ENCODE measurements at regions not wholly inside any gene's neighbourhood (a gene's known extent, or its start where the extent isn't known, plus 50 kb on each side); places are given as distances from the start of the nearest gene placed in this dataset.

DNA sequence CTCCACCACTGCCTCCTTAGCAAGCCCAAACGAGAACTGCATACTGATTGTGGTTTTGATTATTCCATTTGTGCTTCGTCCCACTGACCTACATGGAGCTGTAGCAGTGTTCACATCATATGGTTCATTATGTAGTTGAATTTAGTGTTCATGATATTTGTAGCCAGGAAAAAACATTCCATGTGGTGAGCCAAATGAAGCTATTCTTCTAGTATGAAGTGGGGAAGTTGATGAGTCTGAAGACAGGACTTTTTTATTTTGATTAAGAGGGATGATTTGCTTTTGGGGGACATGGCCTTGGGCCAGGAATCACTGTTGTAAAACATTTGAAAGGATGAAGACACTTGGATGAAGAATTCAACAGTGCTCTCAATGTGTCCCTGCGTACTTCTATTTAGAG is 192.9 kb upstream of the SLC27A6 start:
- ATAC-seq (ENCODE audit: low FRiP score in 2 of 2) = no peak
- no peaks in the 10 kb centered on the region for H3K27me3 ChIP-seq
- no peak for DNase-seq
- H3K36me3 ChIP-seq = no peaks in the 10 kb centered on the region
- no peak overlapping the region for H3K4me3 ChIP-seq
- H3K27ac ChIP-seq = no peak overlapping the region
- no peaks in the 10 kb centered on the region for H3K9me3 ChIP-seq
- WGBS, 2 donors = 82 to 83% methylated on average over 3 of the region's 3 CpGs
- TF ChIP-seq POLR2A (IDR thresholded peaks at IDR 0.05) (no peak), EP300 (IDR thresholded peaks at IDR 0.05) (no peak)
- TF ChIP-seq, protein P1, sequence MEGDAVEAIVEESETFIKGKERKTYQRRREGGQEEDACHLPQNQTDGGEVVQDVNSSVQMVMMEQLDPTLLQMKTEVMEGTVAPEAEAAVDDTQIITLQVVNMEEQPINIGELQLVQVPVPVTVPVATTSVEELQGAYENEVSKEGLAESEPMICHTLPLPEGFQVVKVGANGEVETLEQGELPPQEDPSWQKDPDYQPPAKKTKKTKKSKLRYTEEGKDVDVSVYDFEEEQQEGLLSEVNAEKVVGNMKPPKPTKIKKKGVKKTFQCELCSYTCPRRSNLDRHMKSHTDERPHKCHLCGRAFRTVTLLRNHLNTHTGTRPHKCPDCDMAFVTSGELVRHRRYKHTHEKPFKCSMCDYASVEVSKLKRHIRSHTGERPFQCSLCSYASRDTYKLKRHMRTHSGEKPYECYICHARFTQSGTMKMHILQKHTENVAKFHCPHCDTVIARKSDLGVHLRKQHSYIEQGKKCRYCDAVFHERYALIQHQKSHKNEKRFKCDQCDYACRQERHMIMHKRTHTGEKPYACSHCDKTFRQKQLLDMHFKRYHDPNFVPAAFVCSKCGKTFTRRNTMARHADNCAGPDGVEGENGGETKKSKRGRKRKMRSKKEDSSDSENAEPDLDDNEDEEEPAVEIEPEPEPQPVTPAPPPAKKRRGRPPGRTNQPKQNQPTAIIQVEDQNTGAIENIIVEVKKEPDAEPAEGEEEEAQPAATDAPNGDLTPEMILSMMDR (IDR thresholded peaks at IDR 0.05) = no peak
- H3K4me1 ChIP-seq = no peaks in the 10 kb centered on the region

DNA sequence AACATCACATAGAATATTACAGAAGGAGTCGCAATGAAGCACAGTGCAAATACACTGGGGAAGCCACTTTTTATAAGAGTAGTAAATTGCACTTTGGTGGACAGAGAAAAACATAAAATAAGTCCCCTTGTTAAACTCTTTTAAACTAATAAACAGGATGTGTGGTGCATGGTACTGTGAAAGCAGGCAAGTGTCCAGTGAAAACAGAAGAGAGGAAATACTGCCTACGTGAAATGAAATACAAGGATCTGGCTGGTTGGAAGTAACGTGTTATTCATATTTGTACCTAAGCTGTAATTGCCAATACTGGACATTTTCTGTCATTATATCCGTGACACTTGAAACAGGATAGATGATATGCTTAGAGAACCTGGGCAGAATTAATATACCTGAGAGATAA is 191.9 kb upstream of the SLC27A6 start:
- H3K9me3 ChIP-seq = no peaks in the 10 kb centered on the region
- no peak overlapping the region for H3K4me3 ChIP-seq
- no peak for DNase-seq
- no peaks in the 10 kb centered on the region for H3K4me1 ChIP-seq
- no peaks in the 10 kb centered on the region for H3K36me3 ChIP-seq
- H3K27me3 ChIP-seq = no peaks in the 10 kb centered on the region
- TF ChIP-seq, protein P1 (IDR thresholded peaks at IDR 0.05) = no peak
- TF ChIP-seq POLR2A (IDR thresholded peaks at IDR 0.05) = no peak
- TF ChIP-seq POLR2AphosphoS5 (IDR thresholded peaks at IDR 0.05) = no peak
- no peak for TF ChIP-seq EP300 (IDR thresholded peaks at IDR 0.05)
- WGBS, 2 donors = 73 to 76% methylated on average over 4 of the region's 4 CpGs
- H3K27ac ChIP-seq = no peak overlapping the region
- no peak for ATAC-seq (ENCODE audit: low FRiP score in 2 of 2)

DNA sequence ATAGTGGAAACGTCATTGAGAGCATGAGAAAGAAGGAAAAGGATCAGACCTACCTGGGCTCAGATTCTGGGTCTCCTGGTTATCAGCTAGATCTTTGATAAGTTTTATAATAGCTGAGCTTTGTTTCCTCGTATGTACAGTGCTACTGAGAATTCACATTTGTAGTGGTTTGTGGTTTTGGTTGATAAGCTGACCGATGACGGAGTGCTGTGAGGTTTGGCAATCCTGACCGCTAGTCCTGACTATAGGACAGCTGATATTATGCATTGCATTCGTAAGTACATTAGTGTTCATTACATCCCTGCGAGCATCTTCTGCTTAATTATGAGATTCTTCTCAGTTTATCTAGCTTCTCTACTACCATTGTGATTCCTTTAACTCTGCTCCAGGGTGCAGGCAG is 190.7 kb upstream of the SLC27A6 start:
- Histone ChIP-seq H3K27me3 (no peaks in the 10 kb centered on the region), H3K4me1 (no peaks in the 10 kb centered on the region), H3K9me3 (no peaks in the 10 kb centered on the region), H3K27ac (no peak overlapping the region), H3K4me3 (no peak overlapping the region), H3K36me3 (no peaks in the 10 kb centered on the region)
- ATAC-seq (ENCODE audit: low FRiP score in 2 of 2) = no peak
- WGBS, 2 donors = 35 to 42% methylated on average over 7 of the region's 7 CpGs
- TF ChIP-seq, protein P1 (IDR thresholded peaks at IDR 0.05) = no peak
- TF ChIP-seq POLR2AphosphoS5 (IDR thresholded peaks at IDR 0.05) (no peak), POLR2A (IDR thresholded peaks at IDR 0.05) (no peak), EP300 (IDR thresholded peaks at IDR 0.05) (no peak)
- DNase-seq = no peak

- H3K27me3 ChIP-seq = no peaks in the 10 kb centered on the region
- H3K27ac ChIP-seq = no peak overlapping the region
- H3K4me3 ChIP-seq = no peak overlapping the region
- ATAC-seq (ENCODE audit: low FRiP score in 2 of 2) (no peak), DNase-seq (no peak)
- TF ChIP-seq EP300 (IDR thresholded peaks at IDR 0.05) (no peak), POLR2A (IDR thresholded peaks at IDR 0.05) (no peak), POLR2AphosphoS5 (IDR thresholded peaks at IDR 0.05) (no peak)
- TF ChIP-seq, protein P1 (IDR thresholded peaks at IDR 0.05) = no peak
- H3K4me1 ChIP-seq = no peaks in the 10 kb centered on the region
- no peaks in the 10 kb centered on the region for H3K36me3 ChIP-seq
- 72 to 73% methylated on average over 3 of the region's 3 CpGs for WGBS, 2 donors
- no peaks in the 10 kb centered on the region for H3K9me3 ChIP-seq
Measured at GRCh38 chr5:128775558-128775957, 189.7 kb upstream of the SLC27A6 start.

GRCh38 chr5:128777052-128777451 is 188.2 kb upstream of the SLC27A6 start:
- no peak for TF ChIP-seq EP300 (IDR thresholded peaks at IDR 0.05)
- TF ChIP-seq POLR2AphosphoS5 (IDR thresholded peaks at IDR 0.05) = no peak
- no peak for TF ChIP-seq POLR2A (IDR thresholded peaks at IDR 0.05)
- TF ChIP-seq, protein P1 (IDR thresholded peaks at IDR 0.05) = no peak
- no peaks in the 10 kb centered on the region for H3K36me3 ChIP-seq

More at GRCh38 chr5:128777052-128777451, 188.2 kb upstream of the SLC27A6 start:
- Histone ChIP-seq H3K4me3 (no peak overlapping the region), H3K4me1 (no peaks in the 10 kb centered on the region), H3K9me3 (no peaks in the 10 kb centered on the region), H3K27me3 (no peaks in the 10 kb centered on the region), H3K27ac (no peak overlapping the region)
- ATAC-seq (ENCODE audit: low FRiP score in 2 of 2) = no peak
- 95 to 98% methylated on average over 1 of the region's 1 CpG for WGBS, 2 donors
- DNase-seq = no peak
